ENCODE measurements at regions not wholly inside any gene's neighbourhood (a gene's known extent, or its start where the extent isn't known, plus 50 kb on each side); places are given as distances from the start of the nearest gene placed in this dataset.

- no peak for TF ChIP-seq CTCF (conservative IDR thresholded peaks at IDR 0.05; ENCODE audit: low read length)
- no peak for TF ChIP-seq EZH2phosphoT487 (IDR thresholded peaks at IDR 0.05; ENCODE audit: borderline replicate concordance)
Observed at GRCh38 chr18:10064267-10064666, 150.5 kb downstream of the VAPA start.
